OCI-LY1 (cell line): ENCODE measurements at regions not wholly inside any gene's neighbourhood (a gene's known extent, or its start where the extent isn't known, plus 50 kb on each side); places are given as distances from the start of the nearest gene placed in this dataset.

Experiments
- EZH2 ChIP-seq: fragments of 200-600 bp; sonication (generic), shearing (Covaris generic); IDR thresholded peaks from 2 replicates; pipeline ENCODE4 v1.8.0; 2017; ENCODE audit warnings: borderline replicate concordance, mixed run types, mild to moderate bottlenecking, antibody characterized with exemption, low read length, moderate library complexity, mixed read lengths
- TF ChIP-seq, protein P1 (sequence below): fragments of 200-600 bp; sonication (generic), shearing (Covaris generic); IDR thresholded peaks from 2 replicates; pipeline ENCODE4 v1.5.1; 2017; ENCODE audit warnings: mild to moderate bottlenecking, antibody characterized with exemption, low read length, moderate library complexity, mixed read lengths

DNA sequence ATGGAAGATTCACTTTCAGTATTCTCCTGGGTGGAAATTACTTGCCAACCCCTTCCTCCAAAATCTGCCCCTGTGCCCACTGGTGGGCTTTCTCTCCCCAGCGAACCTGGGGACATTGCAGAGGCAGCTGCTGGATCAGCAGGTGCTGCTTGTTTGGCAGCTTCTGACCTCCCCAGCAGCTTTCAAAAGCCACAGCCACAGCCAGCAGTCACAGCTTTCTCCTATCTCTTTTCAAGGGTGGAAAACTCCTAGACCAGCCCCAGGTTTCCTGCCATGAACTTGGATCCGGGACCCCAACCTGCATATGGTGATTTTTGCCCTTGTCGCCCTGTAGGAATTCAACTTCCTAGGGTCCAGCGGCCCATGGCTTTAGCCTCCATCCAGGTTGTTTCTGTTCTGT, 330.8 kb downstream of the ADAMTS20 start:
- TF ChIP-seq, protein P1, sequence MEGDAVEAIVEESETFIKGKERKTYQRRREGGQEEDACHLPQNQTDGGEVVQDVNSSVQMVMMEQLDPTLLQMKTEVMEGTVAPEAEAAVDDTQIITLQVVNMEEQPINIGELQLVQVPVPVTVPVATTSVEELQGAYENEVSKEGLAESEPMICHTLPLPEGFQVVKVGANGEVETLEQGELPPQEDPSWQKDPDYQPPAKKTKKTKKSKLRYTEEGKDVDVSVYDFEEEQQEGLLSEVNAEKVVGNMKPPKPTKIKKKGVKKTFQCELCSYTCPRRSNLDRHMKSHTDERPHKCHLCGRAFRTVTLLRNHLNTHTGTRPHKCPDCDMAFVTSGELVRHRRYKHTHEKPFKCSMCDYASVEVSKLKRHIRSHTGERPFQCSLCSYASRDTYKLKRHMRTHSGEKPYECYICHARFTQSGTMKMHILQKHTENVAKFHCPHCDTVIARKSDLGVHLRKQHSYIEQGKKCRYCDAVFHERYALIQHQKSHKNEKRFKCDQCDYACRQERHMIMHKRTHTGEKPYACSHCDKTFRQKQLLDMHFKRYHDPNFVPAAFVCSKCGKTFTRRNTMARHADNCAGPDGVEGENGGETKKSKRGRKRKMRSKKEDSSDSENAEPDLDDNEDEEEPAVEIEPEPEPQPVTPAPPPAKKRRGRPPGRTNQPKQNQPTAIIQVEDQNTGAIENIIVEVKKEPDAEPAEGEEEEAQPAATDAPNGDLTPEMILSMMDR: no peak
- no peak for TF ChIP-seq EZH2
